Fibroblast of peridontal ligament (primary cell): ENCODE measurements at regions not wholly inside any gene's neighbourhood (a gene's known extent, or its start where the extent isn't known, plus 50 kb on each side); places are given as distances from the start of the nearest gene placed in this dataset.
A peak's percentile ranks its signal among the peaks of the same experiment; 100 is the strongest.

Experiments
- DNase-seq: peaks from one replicate; pipeline ENCODE4 v3.0.0-alpha.2; 2010; ENCODE audit errors: extremely low read depth

DNA sequence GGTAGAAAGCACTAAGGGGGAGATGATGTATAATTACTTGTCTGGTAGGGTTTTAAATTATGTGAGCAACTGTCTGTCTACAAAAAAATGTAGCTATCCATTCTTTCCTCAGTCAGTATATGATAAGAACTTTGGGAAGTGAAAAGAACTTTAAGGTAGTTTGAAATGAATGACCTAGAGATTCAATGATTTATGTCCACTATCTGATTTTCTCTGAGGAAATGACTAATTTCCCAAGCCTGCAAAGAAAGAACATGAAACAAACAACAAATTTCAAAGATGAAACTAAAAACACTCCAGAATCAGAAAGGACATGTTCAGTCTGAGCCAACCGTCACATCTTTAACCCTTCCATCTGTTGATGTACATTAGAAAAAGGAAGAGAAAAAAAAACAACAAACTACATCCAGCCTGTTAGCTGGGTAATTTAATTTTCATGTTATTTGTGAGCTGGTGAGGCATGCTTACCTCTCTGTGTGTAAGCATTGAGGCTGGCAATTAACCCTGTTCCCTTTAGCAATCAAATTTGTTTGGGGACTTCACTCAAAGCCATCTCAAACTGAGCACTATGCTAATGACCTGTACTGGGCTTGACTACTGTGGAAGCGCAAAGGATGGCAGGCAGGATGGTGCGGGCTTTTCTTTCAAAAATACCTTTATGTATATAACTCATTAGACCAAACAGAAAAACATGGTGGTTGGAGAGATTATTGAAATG lies 220.1 kb downstream of the TUSC7 start:
- no peak for DNase-seq

DNA sequence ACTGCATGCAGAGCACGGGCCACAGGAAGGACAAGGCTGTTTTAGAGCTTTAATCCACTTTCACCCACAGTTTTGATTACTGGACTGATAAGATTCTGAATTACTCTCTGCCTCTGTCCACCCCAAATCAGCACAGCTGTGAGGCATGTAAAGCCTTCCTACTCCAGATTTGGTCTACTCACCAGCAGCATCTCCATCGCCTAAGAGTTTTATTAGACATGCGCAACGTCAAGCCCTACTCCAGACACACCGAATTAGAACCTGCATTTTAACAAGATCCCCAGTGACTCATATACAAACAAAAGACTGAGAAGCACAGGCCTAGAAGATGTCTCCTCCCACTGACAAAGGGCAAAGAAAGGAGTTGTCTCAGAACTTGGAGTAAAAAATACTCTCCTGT lies 221.2 kb downstream of the TUSC7 start:
- DNase-seq: no peak

DNA sequence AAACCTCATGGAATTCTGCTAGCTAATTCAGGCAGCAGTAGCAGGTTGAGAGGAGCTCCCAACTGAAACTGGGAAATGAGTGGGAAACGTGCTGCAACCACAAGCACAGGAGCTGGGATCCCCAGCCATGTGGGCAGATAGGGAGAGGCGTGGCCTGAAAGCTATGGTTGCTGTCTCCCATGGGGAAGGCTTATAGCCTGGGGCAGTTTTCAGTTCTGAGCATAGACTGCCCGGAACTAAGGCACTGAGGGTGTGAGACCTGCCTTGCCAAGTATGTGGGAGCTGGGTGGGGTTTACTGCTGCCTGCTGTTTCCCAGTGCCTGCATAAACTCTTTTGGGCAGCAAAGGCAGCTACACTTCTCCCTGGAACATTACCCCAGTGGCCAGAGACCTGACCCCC lies 229.5 kb downstream of the TUSC7 start:
- DNase-seq: no peak

- no peak for DNase-seq
These were observed 230.0 kb downstream of the TUSC7 start for GRCh38 chr3:116939550-116939949.

DNA sequence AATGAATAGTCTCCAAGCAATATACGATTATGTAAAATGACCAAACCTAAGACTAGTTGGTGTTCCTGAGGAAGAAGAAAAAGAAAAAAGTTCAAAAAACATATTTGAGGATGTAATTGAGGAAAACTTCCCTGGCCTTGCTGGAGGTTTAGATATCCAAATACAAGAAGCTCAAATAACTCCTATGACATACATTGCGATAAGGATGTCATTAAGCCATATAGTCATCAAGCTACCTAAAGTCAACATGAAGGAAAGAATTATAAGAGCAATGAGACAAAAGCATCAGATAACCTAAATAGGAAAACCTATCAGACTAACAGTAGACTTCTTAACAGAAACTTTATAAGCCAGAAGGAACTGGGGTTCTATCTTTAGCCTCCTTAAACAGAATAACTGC lies 231.1 kb downstream of the TUSC7 start:
- DNase-seq: no peak

- DNase-seq: no peak
These were observed 236.8 kb downstream of the TUSC7 start for GRCh38 chr3:116946376-116946775.

- DNase-seq: no peak
These were observed 237.6 kb downstream of the TUSC7 start for GRCh38 chr3:116947148-116947547.

DNA sequence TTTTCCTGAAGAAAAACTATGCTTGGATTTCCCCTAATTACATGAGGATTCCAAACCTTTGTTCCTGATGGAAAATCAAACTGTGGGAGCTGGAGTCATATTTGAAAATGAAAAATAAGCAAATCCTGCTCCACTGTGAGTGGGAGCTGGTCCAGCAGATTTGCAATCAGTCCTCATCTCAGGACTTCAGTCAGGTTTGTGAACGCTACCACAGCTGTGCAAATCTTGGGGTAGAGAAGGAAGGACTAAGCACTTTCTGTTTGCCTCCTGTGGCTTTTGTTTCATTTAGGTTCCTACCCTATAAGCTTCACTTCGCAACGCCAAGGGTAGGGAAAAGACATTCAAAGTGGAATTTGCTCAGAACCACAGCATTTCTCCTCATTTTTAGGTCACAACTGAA lies 238.2 kb downstream of the TUSC7 start:
- DNase-seq: peak; percentile 26

DNA sequence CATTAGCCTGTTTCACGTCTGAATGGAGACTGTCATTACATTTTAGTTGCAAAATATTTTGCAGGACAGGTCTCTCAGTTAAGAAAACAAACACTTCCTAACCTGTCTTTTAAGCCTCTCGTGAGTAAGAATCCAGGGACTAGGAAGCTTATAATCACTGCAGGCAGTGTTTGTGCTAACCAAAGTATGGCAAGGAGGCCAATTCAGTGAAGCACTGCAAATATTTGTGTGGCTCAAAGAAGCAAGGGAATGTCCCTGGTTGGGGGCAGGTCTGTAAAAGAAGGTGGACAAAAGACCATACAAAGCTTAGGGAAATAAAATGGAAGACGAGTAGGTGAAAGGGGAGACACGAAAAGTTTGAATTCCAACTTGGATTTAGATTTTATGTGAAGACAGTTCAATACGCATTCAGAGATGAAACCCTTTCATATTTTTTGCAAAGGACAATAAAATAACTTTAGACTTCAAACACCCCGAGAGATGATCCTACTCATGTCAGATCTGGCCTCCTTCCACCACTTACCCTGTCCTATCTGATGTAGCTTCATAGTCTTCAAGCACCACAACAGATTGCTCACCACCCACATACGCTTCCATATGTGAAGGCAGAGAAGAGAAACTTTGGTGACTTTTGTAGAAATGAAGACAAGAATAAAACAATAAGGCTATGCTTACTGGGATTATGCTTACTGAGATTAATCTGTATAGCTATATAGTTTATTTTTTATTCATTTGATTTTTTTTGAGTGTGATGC lies 240.9 kb downstream of the TUSC7 start:
- DNase-seq: no peak

DNA sequence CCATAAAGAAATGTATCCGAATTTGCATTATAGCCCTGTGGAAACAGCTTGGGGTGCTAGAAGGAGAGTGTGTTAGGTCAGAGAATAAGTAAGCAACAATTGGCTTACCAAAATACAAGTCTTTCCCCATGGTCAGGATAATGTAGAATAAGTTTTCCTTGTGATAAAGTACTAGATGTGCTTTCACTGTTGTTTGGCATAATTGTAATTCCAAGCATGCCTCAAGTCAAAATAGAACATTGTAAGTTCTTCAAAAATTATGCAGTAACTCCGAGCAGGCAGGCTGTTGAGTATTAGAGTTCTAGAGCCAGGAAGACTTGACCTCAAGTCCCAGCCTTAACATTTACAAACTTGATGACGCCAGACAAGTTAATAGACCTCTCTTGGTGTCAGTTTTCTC lies 242.0 kb downstream of the TUSC7 start:
- DNase-seq: peak; percentile 37

DNA sequence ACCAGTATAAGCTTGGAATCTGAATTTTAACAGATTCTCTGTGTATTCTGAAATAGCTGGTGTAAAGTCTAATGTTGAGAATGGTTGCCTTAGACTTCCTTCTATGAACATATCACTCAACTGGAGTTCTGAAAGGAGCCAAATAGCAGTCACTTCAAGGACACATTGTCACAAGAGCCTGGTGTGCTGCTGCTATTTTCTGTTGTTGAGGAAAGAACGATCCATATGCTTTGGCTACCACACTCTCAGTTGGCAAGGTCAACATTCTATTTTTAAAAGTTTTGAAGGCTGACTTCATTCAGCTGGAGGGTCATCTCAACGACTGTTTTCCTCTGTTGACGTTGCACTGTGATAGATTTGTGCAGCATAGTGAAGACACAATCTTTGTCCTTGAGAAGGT lies 248.7 kb downstream of the TUSC7 start:
- no peak for DNase-seq

DNA sequence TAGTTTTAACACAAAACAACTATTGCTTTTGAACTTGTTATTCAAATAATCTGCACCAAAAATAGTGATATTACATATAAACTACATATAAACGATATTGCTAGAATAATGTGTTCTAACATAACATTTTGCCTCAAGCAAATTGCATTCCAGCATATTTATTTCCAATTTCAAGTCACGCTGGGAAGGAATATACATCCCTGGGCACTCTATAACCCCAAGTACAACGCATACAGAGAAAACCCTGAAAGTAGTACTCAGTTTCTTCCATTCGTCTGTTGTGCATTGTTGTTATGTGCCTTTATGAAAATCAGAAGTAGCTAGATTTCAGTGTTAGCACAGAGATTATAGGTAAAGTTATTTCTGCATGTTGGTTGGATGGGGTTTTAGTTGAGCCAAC lies 251.5 kb downstream of the TUSC7 start:
- no peak for DNase-seq

DNA sequence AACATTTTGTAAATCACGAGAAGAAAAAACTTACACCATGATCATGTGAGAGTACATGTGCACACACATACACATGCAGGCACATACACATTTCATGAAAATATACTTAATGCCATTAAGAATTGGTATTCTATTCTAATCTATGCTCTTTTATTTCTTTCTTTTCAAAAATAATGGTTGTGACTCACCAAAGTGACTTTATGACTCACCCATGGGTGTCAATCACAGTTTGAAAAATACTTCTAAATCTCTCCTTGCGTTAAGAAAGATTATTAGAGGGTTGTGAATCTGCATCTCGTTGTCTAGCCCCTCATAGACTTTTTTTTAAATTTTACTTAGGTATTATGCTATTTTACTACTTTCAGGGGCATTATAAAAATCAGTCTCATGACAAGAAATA lies 254.2 kb downstream of the TUSC7 start:
- DNase-seq: no peak

GRCh38 chr3:116966649-116967048 lies 257.1 kb downstream of the TUSC7 start:
- DNase-seq: no peak

GRCh38 chr3:116969135-116969534 lies 259.6 kb downstream of the TUSC7 start:
- DNase-seq: no peak

DNA sequence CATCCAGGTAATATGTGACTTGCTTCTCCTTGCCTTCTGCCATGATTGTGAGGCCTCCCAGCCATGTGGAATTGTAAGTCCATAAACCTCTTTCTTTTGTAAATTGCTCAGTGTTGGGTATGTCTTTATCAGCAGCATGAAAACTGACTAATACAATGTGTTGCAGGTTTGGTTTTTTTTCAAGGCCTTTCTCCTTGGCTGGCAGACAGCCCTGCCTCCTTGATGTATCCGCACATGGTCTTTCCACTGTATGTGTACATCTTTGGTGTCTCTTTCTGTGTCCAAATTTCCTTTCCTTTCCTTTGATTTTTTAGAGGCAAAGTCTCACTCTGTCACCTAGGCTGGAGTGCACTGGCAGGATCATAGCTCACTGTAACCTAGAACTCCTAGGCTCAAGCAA lies 260.1 kb downstream of the TUSC7 start:
- no peak for DNase-seq

GRCh38 chr3:116971531-116971930 lies 262.0 kb downstream of the TUSC7 start:
- DNase-seq: no peak

DNA sequence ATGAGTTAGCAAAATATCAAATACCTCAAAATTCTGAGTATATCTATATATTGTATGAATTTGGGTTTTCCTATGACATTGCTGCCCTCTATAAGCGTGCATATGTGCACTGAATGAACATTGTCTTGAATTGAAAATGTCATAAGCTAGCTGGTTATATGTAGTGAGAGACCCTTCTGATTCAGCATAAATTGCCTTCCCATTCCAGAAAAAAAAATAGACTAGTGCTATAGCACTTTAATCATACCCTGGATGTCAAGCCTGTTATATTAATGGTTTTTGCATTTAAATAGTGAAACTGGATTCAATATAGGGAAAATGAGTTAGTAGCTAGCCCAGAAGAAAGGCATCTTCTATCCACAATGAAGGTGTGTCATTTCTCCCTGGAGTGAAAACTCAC lies 265.1 kb downstream of the TUSC7 start:
- DNase-seq: no peak

DNA sequence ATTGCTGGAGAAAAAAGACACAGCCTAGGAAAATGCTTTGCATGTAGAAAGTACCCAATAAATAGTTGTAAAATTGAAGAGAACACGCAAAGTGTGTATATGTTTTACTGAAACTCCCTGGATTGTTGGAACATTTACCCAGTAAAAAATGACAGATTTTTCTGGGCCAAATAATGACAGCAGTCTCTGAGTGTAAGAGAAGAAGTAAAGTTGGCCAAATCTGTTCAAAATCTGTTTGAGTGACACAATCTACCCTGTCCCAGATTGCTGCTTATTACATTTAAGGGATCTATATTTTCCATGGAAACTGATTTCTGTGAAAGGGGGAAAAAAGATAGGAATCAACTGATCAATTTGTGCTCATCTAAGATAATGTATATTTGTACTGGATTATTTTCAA lies 267.9 kb downstream of the TUSC7 start:
- DNase-seq: no peak

DNA sequence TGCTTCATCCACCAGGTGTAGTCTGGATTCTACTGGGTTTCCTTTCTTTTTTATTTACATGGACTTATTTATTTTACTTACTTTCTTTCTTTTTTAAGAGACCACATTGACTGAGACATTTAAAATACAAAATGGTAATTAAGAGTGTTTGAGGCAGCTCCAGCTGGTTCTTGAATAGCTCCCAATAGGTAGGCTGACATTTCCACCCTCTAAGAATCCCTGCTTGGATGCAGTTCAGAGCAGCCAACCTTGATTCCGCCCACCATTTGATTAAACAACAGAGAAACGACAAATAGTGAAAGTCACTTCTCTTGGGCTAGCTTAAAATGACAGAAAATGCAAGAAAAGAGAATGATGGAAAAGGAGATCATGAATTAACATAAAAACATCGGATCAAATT lies 270.5 kb downstream of the TUSC7 start:
- DNase-seq: no peak

DNA sequence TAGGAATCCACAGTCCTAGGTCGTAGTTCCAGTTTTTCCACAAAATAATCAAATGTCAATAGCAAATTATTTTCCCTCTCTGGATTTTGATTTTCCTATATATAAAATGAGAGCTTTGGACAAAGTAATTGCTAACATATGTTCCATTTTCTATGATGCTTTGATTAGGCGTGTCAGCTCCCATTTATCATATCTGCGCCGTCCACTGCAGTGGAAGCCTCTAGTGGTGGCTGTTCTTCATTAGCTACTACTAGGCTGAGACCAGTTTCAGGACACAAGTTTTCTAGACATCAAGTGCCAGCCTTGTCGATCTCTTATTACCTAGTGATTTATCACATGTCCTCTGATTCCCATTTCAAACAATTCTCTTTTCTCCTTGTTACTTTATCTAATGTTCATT lies 271.5 kb downstream of the TUSC7 start:
- DNase-seq: no peak

GRCh38 chr3:116984301-116984700 lies 274.7 kb downstream of the TUSC7 start:
- no peak for DNase-seq

- no peak for DNase-seq
These were observed 284.8 kb downstream of the TUSC7 start for GRCh38 chr3:116994351-116994879.
